Mesenchymal stem cell (in vitro differentiated cells and primary cell): ENCODE measurements at regions not wholly inside any gene's neighbourhood (a gene's known extent, or its start where the extent isn't known, plus 50 kb on each side); places are given as distances from the start of the nearest gene placed in this dataset.
"Not testable (repeated sequence)": the region's sequence is repeated elsewhere in the genome, so short reads cannot be mapped to it uniquely, and the experiment has no call there.

Experiments used
- DNase-seq: peaks from one replicate; pipeline ENCODE4 v3.0.0-alpha.2; 2013
- H2AFZ ChIP-seq: one replicate; pipeline ENCODE4 v1.6.1; 2013; ENCODE audit warnings: low read depth, mild to moderate bottlenecking, control low read depth, inconsistent platforms, low read length, moderate library complexity
- H2AK5ac ChIP-seq: 2 replicates; pipeline ENCODE4 v1.6.1; 2013; ENCODE audit warnings: low read length, moderate library complexity, mild to moderate bottlenecking, inconsistent platforms; ENCODE audit not compliant: severe bottlenecking
- H2BK120ac ChIP-seq: one replicate; pipeline ENCODE4 v1.6.1; 2013; ENCODE audit warnings: low read depth, mild to moderate bottlenecking, inconsistent platforms, low read length, moderate library complexity
- H2BK12ac ChIP-seq, 2 experiments: one replicate each; pipeline ENCODE4 v1.6.1; 2013; ENCODE audit warnings: inconsistent platforms in 2 of 2, low read length in 2 of 2, mild to moderate bottlenecking in 2 of 2, moderate library complexity in 2 of 2, control low read depth in 1 of 2
- H2BK15ac ChIP-seq: one replicate; pipeline ENCODE4 v1.6.1; 2013; ENCODE audit warnings: mild to moderate bottlenecking, low read depth, inconsistent platforms; ENCODE audit not compliant: poor library complexity, severe bottlenecking
- H2BK5ac ChIP-seq: 2 replicates; pipeline ENCODE4 v1.6.1; 2013; ENCODE audit warnings: low read depth, mild to moderate bottlenecking, low read length, control low read depth, inconsistent platforms; ENCODE audit not compliant: poor library complexity, severe bottlenecking
- H3K14ac ChIP-seq, 2 experiments: one replicate each; pipeline ENCODE4 v1.6.1; 2013; ENCODE audit warnings: inconsistent platforms in 2 of 2, low read length in 2 of 2, control low read depth in 1 of 2, mild to moderate bottlenecking in 1 of 2, moderate library complexity in 1 of 2
- H3K18ac ChIP-seq, 2 experiments: one replicate each; pipeline ENCODE4 v1.6.1; 2013; ENCODE audit warnings: inconsistent platforms in 2 of 2, low read length in 2 of 2, control low read depth in 1 of 2, low read depth in 1 of 2, mild to moderate bottlenecking in 1 of 2
- H3K23ac ChIP-seq, 2 experiments: one replicate each; pipeline ENCODE4 v1.6.1; 2013; ENCODE audit warnings: inconsistent platforms in 2 of 2, low read length in 2 of 2, mild to moderate bottlenecking in 2 of 2, moderate library complexity in 2 of 2, control low read depth in 1 of 2
- H3K27ac ChIP-seq: 2 replicates; pipeline ENCODE4 v1.5.1; 2013; ENCODE audit warnings: mild to moderate bottlenecking, moderate library complexity, low read length, control low read depth, inconsistent platforms; ENCODE audit not compliant: poor library complexity, severe bottlenecking
- H3K27me3 ChIP-seq, 2 experiments: 2 replicates each; pipeline versions ENCODE4 v1.6.1 to v1.7.0; 2013; ENCODE audit warnings: low read length in 2 of 2, mild to moderate bottlenecking in 2 of 2, moderate library complexity in 2 of 2, control low read depth in 1 of 2, inconsistent platforms in 1 of 2; ENCODE audit not compliant: control insufficient read depth in 1 of 2, insufficient read depth in 1 of 2
- H3K36me3 ChIP-seq, 2 experiments: 2 replicates each; pipeline versions ENCODE4 v1.6.1 to v1.7.0; 2013; ENCODE audit warnings: low read length in 2 of 2, control low read depth in 1 of 2, inconsistent platforms in 1 of 2, low read depth in 1 of 2, mild to moderate bottlenecking in 1 of 2; ENCODE audit not compliant: insufficient read depth in 2 of 2, control insufficient read depth in 1 of 2
- H3K4ac ChIP-seq, 2 experiments: one replicate each; pipeline ENCODE4 v1.6.1; 2013; ENCODE audit warnings: inconsistent platforms in 2 of 2, low read length in 2 of 2, mild to moderate bottlenecking in 2 of 2, moderate library complexity in 2 of 2, control low read depth in 1 of 2, low read depth in 1 of 2
- H3K4me1 ChIP-seq: 2 replicates; pipeline ENCODE4 v1.6.1; 2013; ENCODE audit warnings: low read depth, low read length, control low read depth; ENCODE audit not compliant: control insufficient read depth, insufficient read depth
- H3K4me2 ChIP-seq: 2 replicates; pipeline ENCODE4 v1.6.1; 2013; ENCODE audit warnings: low read length, mild to moderate bottlenecking, inconsistent platforms; ENCODE audit not compliant: poor library complexity, severe bottlenecking
- H3K4me3 ChIP-seq, 2 experiments: 2 replicates each; pipeline versions ENCODE4 v1.5.1 to v1.7.0; 2013; ENCODE audit warnings: low read length in 2 of 2, mild to moderate bottlenecking in 2 of 2, control low read depth in 1 of 2, low read depth in 1 of 2; ENCODE audit not compliant: insufficient read depth in 1 of 2
- H3K79me1 ChIP-seq: replicated peaks from 2 replicates; pipeline ENCODE4 v1.6.1; 2013; ENCODE audit warnings: mild to moderate bottlenecking, control low read depth, low read length, inconsistent platforms; ENCODE audit not compliant: poor library complexity, severe bottlenecking
- H3K9ac ChIP-seq: 2 replicates; pipeline ENCODE4 v1.7.0; 2013; ENCODE audit warnings: mild to moderate bottlenecking, low read length, moderate library complexity
- H3K9me3 ChIP-seq: 2 replicates; pipeline ENCODE4 v1.7.0; 2013; ENCODE audit warnings: mild to moderate bottlenecking, low read length; ENCODE audit not compliant: control insufficient read depth
- H4K8ac ChIP-seq: one replicate; pipeline ENCODE4 v1.6.1; 2013; ENCODE audit warnings: inconsistent platforms, mild to moderate bottlenecking, low read length, moderate library complexity
- H4K91ac ChIP-seq: one replicate; pipeline ENCODE4 v1.6.1; 2013; ENCODE audit warnings: mild to moderate bottlenecking, low read length, inconsistent platforms
- WGBS: methylation state at CpG from one replicate; pipeline ENCODE4 v1.1.7; 2013; ENCODE audit warnings: mixed read lengths; 5-methylcytosine and 5-hydroxymethylcytosine counted together

DNA sequence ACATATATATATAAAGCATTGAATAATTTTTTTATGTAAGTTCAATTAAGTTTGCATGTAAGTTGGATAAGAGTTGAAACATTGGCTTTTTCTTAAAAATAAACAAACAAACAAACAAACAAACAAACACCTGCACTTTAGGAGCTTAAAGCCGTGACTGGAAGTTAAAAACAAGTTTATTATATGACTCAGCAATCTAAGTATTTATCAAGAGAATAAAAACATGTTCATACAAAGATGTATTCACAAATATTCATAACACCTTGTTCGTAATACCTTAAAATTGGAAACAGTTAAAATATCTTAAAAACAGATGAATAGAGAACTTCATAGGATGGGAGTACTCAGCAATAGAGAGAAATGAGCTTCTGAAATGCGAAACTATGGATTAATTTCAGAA is 61.5 kb upstream of the ANXA1 start:
- H3K36me3 ChIP-seq = no peaks in the 10 kb centered on the region
- H2AFZ ChIP-seq = no peak overlapping the region
- DNase-seq = no peak
- no peak overlapping the region for H2BK12ac ChIP-seq
- no peak overlapping the region for H3K4me2 ChIP-seq
- H2BK15ac ChIP-seq = no peak overlapping the region
- H2AK5ac ChIP-seq = no peak overlapping the region
- no peak overlapping the region for H2BK120ac ChIP-seq
- H3K27me3 ChIP-seq = no peaks in the 10 kb centered on the region
- no peak overlapping the region for H3K18ac ChIP-seq
- H3K9ac ChIP-seq = no peak overlapping the region
- H3K27ac ChIP-seq = no peak overlapping the region
- H3K9me3 ChIP-seq = no peaks in the 10 kb centered on the region
- no peaks in the 10 kb centered on the region for H3K79me1 ChIP-seq
- H3K4me3 ChIP-seq = no peak overlapping the region
- H3K4ac ChIP-seq = no peak overlapping the region
- no peak overlapping the region for H4K91ac ChIP-seq
- WGBS = no CpG with 5 or more reads among the region's 3 CpGs
- no peaks in the 10 kb centered on the region for H3K4me1 ChIP-seq
- no peak overlapping the region for H3K23ac ChIP-seq
- no peak overlapping the region for H4K8ac ChIP-seq
- H2BK5ac ChIP-seq = peak overlapping the region; percentile 31
- no peak overlapping the region for H3K14ac ChIP-seq

- Histone ChIP-seq H2AFZ (no peak overlapping the region), H3K36me3 (no peaks in the 10 kb centered on the region), H3K9ac (no peak overlapping the region), H3K18ac (no peak overlapping the region), H4K91ac (no peak overlapping the region), H3K23ac (no peak overlapping the region), H2BK12ac (no peak overlapping the region), H3K4ac (no peak overlapping the region), H2BK5ac (no peak overlapping the region), H2AK5ac (no peak overlapping the region), H3K79me1 (no peaks in the 10 kb centered on the region), H4K8ac (no peak overlapping the region), H3K4me3 (no peak overlapping the region), H2BK15ac (no peak overlapping the region), H2BK120ac (no peak overlapping the region), H3K27ac (no peak overlapping the region), H3K14ac (no peak overlapping the region), H3K4me1 (no peaks in the 10 kb centered on the region), H3K9me3 (no peaks in the 10 kb centered on the region), H3K4me2 (no peak overlapping the region), H3K27me3 (no peaks in the 10 kb centered on the region)
- WGBS = 90% methylated on average over 3 of the region's 3 CpGs
- DNase-seq = no peak
Measured at GRCh38 chr9:73089304-73089985, 62.2 kb upstream of the ANXA1 start.

- no CpG with 5 or more reads among the region's 4 CpGs for WGBS
- not testable (repeated sequence) for H2AK5ac ChIP-seq, H3K4ac ChIP-seq, H3K4me2 ChIP-seq, H3K4me3 ChIP-seq, H3K14ac ChIP-seq, H3K23ac ChIP-seq, H4K8ac ChIP-seq, H2BK120ac ChIP-seq, H3K9me3 ChIP-seq, H3K9ac ChIP-seq, H3K4me1 ChIP-seq, H2BK12ac ChIP-seq, H3K27me3 ChIP-seq, H3K36me3 ChIP-seq, H3K79me1 ChIP-seq, H2BK5ac ChIP-seq, DNase-seq, H4K91ac ChIP-seq, H3K18ac ChIP-seq, H2BK15ac ChIP-seq, H2AFZ ChIP-seq, H3K27ac ChIP-seq
Measured at GRCh38 chr9:73087876-73088275, 63.8 kb upstream of the ANXA1 start.

DNA sequence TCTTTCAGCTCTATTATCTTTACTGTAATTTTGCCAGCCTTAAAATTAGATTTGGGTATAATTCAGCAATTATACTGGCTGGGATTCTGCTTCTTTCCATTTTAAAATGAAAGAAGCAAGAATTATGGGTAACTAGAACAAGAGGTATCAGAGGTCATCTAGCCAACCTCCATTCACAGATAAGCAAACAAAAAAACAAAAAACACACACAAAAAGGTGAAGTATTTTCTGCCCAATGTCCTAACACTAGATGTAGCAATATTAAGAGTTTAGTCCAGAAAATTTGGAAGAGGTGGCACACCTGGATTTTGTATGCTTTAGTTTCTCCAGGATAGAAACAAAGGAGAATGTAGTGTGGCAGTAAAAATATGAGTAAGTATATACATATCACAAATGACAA is 68.1 kb upstream of the ANXA1 start:
- H3K9ac ChIP-seq = no peak overlapping the region
- H3K27me3 ChIP-seq = peaks cover 0 to 5% of the 10 kb centered on the region in 2 experiments
- H3K27ac ChIP-seq = no peak overlapping the region
- no peak overlapping the region for H3K4me2 ChIP-seq
- no peak overlapping the region for H4K91ac ChIP-seq
- H3K79me1 ChIP-seq = no peaks in the 10 kb centered on the region
- no peak overlapping the region for H3K4ac ChIP-seq
- H2AK5ac ChIP-seq = no peak overlapping the region
- no peak overlapping the region for H3K23ac ChIP-seq
- no peak overlapping the region for H2BK120ac ChIP-seq
- no peak overlapping the region for H3K18ac ChIP-seq
- no peak overlapping the region for H2BK12ac ChIP-seq
- H3K4me1 ChIP-seq = peaks cover 2% of the 10 kb centered on the region
- H3K14ac ChIP-seq = no peak overlapping the region
- H3K36me3 ChIP-seq = no peaks in the 10 kb centered on the region
- H3K9me3 ChIP-seq = no peaks in the 10 kb centered on the region
- H2BK15ac ChIP-seq = no peak overlapping the region
- DNase-seq = no peak
- no peak overlapping the region for H2AFZ ChIP-seq
- H4K8ac ChIP-seq = no peak overlapping the region
- H3K4me3 ChIP-seq = no peak overlapping the region
- H2BK5ac ChIP-seq = no peak overlapping the region
